ENCODE measurements at regions not wholly inside any gene's neighbourhood (a gene's known extent, or its start where the extent isn't known, plus 50 kb on each side); places are given as distances from the start of the nearest gene placed in this dataset.
"Not testable (repeated sequence)": the region's sequence is repeated elsewhere in the genome, so short reads cannot be mapped to it uniquely, and the experiment has no call there.

DNA sequence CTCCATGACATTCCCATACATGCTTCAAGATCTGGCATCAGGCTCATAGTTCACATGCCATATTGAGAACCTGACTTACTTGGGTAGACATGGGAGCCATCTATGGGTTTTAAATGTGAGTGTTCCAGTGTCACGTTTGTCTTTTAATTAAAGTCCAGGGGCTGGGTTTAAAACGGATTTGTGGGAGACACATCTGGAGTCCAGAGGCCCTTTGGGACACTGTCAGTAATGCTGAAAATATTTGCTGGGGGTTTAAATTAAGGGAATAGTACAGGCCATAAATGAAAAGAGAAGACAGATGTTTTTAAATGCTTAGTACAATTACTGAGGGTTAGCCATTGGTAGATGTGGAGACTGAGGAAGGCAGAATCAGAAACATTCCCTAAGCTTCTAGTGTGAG is 478.0 kb downstream of the PID1 start:
- peak; percentile 17 to 26 for DNase-seq (ENCODE audit: low read depth in 2 of 2)

DNA sequence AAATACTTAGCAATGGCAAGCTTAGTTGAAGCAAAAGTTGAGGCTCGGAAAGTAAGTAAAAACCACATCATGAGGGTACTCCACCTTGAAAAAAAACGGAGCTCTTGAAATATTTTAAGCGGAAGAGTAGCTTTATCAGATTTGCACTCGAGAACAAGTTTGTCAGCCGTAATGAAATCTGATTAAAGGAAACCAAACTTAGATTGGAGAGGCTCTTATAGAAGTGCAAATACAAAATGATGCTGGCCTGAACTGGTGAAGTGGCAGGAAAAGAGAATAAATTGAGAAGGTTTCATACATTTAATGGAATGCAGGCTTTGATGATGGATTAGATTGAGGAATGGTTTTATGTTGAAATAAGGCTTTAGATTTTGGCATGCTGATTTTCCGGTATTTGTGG is 484.2 kb downstream of the PID1 start:
- DNase-seq (ENCODE audit: low read depth in 2 of 2), result no peak

DNA sequence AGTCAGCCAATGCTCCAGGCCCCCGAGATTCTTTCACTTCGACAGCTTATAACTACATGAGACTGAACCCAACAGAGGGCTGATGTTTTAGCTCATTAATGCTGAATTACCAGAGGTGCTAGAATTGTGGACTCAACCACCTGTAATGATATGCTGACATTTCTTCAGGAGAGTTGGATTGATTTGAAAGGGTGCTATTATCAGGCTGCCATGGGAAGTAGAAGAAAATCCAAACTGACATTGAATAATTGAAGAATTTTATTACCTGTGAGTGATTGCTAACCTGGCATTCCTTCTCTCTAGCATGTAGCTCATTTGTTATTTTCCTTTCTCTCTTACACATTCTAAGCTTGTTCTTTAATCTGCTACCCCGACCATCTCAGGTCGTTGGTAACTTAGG is 488.8 kb downstream of the PID1 start:
- DNase-seq (ENCODE audit: low read depth in 2 of 2), result no peak

DNA sequence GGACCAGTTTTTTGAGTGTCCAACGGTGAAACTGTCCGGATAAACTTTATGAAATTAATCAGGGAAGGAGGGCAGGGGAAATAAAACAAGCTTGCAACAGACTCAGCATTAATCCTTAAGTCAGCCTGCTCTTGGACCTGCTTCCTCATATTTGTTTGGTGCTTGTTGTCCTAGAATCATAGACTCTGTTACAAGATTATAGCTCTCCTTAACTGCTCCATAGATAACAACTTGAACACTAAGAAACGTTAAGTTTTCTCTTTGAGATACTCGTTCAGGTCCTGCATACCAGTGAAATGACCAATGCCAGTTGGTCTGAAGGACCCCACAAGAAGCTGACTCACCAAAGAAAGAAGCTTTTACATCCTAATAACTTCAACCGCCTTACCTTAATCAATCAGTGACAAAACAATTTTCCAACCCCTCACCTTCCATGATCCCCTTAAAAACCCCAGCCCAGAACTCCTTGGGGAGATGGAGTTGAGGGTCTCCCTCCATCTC is 493.2 kb downstream of the PID1 start:
- DNase-seq (ENCODE audit: low read depth in 2 of 2), result no peak

DNA sequence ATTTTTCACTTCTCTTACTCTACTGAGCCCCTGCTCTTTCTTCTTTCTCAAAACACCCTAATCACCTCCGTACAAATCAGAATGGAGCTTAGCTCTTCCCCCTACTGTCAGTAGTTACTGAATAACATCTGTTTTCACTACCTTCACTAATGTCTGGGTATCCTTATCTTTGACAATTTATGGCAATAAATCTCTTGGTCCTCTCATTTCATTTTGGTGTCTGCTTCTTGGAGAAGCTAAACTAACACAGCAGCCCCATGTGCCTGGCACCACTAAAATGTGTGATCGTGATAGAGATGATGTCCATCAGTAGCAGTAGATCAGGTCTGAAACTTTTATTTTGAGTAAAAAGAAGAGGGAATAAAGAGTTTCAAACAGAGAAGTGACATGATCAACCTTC is 496.5 kb downstream of the PID1 start:
- no peak for DNase-seq (ENCODE audit: low read depth in 2 of 2)

DNA sequence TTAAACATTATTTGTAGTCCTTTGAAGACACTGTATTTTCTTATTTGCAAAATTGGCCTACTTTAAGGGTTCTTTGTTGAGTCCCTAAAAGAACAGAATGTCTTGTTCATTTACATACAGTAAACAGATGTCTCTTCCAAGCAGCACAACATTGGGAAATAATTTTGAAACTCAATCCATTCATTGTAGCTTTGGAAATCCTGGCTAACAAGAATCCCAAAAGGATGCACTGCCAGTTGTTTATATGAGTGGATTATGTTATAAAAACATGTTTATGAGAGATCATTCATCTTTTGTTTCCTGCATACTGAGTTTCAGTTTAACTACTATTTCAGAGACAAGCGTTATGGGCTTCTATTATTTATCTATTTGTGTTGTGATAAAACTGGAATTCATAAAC is 499.3 kb downstream of the PID1 start:
- no peak for DNase-seq (ENCODE audit: low read depth in 2 of 2)

DNA sequence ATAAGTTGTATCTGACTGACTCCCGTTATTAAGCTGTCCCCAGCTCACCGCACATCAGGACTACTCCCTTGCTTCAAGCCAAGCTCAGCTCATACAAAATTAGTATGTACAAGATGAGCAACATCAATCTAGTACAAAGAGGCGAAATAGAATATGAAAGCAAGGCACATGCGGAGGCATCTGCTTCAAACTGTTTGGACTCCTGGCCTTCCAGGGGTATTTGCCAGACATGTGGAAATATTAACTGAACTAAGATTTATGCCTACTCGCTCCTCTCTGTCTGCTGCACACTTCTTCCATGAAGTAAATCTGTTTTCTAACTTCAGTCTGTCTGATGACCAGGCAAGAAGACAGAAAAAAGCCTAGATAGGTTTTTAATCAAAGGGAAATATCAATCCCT is 499.8 kb downstream of the PID1 start:
- no peak for DNase-seq (ENCODE audit: low read depth in 2 of 2)

DNA sequence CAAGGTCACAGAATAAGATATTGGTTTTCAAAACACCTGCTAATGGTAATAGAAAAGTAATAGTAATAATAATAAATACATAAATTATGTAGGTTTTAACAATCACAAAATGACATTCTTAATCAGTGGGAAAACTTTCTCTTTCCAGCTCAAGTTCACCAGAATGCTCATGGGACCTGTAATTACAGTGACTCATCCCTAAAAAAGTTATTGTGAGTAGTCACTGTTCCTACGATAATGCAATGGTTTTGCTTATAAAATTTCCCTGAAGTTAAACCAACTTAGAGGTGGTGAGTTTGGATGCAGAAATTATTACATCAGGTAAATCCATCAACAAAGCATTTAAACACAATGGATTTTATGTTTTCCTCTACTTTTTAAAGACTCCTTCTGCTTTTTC is 502.3 kb downstream of the PID1 start:
- DNase-seq (ENCODE audit: low read depth in 2 of 2), result peak; percentile 82 to 85

DNA sequence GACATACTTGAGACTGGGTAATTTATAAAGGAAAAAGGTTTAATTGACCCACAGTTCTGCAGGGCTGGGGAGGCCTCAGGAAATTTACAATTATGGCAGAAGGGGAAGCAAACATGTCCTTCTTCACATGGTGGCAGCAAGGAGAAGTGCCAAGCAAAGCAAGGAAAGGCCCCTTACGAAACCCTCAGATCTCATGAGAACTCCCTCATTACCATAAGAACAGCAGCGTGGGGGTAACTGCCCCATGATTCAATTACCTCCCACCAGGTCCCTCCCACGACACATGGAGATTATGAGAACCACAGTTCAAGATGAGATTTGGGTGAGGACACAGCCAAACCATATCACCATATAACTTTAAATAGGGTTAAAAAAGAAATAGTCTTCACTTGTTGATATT is 502.9 kb downstream of the PID1 start:
- DNase-seq (ENCODE audit: low read depth in 2 of 2), result not testable (repeated sequence)

DNA sequence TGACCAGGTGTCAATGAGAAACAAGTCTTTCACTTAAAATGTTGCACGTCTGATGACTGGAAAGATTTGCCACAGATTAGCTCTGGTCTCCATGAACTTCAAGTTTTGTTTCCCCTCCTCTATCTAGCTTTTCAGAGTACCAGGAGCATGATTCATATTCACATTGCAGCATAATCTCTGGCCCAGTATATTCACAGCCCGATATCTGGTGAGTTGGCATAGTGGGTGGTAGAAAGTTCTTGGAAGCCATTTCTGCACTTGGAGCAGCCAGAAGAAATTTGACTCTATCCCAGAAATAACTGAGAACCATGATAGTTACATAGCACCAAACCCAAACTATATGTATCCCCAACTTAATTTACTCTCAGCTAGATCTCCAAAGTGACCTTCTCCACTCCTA is 503.9 kb downstream of the PID1 start:
- DNase-seq (ENCODE audit: low read depth in 2 of 2), result no peak

DNA sequence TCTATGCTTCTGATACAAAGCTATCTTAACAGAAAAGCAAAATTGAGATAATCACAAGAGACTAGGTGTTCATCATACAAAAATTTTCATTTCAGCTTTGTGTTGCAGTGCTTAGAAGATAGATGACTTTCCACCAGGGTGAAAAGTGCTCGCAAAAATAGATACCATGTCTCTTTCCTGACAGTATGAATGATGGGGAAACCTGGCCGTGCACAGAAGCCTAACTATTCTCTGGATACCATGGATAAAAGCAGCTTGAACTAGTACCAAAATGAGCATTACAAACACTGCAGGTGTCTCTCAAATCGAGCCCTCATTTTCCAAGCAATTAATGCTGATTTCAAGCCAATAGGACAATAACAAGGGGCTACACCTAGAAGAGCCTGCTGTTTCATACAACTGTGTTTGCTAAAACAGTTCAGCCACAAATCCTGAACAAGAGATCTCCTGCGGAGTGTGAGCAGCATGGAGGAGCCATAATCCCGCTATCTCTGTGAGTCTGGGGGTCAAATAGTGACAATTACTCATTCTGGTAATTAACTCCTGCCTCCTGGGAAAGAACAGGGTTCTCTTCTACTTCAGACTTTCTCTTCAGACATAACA is 507.6 kb downstream of the PID1 start:
- no peak for DNase-seq (ENCODE audit: low read depth in 2 of 2)

DNA sequence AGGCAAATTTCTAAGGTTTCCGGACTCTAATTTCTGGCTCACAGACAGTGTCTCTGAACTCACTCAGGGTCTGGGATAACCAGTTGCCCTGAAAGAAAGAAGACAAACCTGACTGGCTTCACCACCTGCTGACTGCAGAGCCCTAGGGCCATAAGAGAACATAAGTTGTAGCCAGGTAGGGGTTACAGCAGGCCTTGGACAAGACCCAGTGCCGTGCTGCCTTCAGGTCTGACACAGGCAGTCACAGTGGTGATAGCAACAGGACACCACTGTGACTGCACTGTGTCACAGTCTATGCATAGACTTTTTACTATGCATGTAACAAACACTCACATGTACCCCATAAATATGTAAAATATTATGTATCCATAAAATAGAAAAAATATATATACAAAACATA is 508.5 kb downstream of the PID1 start:
- no peak for DNase-seq (ENCODE audit: low read depth in 2 of 2)

DNA sequence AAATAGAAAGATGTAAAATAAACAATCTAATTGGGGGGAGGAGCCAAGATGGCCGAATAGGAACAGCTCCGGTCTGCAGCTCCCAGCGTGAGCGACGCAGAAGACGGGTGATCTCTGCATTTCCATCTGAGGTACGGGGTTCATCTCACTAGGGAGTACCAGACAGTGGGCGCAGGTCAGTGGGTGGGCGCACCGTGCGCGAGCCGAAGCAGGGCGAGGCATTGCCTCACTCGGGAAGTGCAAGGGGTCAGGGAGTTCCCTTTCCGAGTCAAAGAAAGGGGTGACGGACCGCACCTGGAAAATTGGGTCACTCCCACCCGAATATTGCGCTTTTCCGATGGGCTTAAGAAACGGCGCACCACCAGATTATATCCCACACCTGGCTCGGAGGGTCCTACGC is 515.4 kb downstream of the PID1 start:
- DNase-seq (ENCODE audit: low read depth in 2 of 2), result not testable (repeated sequence)

DNA sequence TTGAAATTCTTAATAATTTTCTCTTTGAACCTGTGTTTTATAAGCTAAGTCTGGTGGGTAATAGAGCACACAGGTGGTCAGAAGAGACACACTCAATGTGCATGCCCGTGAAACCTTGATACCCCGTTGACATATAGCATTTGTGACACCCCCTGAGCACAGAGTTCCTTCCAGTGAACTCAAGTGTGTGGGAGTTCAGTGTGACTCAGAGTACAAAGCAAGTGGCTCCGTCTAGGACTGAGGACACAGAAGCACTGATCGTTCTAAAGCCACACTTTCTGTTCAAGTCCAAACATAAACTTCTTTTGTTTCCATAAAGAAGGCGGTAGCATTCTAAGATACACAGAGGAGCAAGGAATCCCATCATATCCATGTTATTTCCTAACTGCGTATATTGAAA is 523.6 kb downstream of the PID1 start:
- no peak for DNase-seq (ENCODE audit: low read depth in 2 of 2)

DNA sequence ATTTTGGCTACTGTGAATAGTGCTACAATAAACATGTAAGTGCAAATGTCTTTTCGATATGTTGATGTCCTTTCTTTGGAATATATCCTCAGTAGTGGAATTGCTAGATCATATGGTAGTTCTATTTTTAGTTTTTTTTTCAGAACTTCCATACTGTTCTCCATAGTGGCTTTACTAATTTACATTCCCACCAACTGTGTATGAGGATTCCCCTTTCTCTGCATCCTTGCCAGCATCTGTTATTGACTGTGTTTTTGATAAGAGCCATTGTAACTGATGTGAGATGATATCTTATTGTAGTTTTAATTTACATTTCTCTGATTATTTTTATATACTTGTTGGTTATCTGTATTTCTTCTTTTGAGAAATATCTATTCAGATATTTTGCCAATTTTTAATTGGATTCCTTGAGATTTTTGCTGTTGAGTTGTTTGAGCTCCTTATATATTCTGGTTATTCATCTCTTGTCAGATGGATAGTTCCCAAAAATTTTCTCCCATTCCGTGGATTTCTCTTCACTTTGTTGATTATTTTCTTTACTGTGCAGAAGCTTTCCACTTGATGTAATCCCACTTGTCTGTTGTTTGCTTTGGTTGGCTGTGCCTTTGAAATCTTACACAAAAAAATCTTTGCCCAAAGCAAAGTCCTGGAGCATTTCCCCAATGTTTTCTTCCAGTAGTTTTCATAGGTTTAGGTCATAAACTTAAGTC is 532.3 kb downstream of the PID1 start:
- DNase-seq (ENCODE audit: low read depth in 2 of 2), result no peak

DNA sequence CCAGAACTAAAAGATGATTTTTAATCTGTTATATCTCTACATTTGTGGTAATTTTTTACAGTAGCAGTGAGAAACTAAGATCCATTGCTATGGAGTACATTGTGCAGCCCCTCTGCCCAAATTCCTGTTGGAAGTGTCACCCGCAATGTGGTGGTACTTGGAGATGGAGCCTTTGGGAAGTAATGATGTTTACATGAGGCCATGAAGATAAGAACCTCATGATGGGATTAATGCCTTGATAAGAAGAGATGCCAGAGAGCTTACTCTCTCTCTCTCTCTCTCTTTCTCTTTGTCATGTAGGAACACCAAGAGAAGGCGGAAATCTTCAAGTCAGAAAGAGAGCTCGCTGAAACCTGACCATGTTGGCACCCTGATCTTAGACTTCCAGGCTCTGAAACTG is 535.4 kb downstream of the PID1 start:
- DNase-seq (ENCODE audit: low read depth in 2 of 2), result no peak

DNA sequence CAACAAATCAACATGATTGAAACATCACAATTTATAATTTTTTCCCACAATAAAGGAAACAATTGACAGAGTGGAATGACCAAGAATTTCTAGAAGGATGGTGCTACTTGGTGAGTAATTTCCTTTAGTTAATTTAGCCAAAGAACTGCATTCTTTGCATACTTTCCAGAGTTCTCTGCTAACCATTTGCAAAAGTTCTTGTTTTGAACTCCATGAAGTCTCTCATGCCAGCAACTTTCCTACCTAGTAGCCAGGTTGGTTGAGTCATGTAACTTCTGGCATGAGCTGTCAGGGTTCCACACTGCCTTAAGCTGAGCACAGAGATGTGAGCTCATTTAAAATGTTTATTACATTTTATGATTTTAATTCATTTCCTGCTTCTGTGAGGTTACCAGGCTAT is 539.6 kb downstream of the PID1 start:
- peak; percentile 67 to 69 for DNase-seq (ENCODE audit: low read depth in 2 of 2)

DNA sequence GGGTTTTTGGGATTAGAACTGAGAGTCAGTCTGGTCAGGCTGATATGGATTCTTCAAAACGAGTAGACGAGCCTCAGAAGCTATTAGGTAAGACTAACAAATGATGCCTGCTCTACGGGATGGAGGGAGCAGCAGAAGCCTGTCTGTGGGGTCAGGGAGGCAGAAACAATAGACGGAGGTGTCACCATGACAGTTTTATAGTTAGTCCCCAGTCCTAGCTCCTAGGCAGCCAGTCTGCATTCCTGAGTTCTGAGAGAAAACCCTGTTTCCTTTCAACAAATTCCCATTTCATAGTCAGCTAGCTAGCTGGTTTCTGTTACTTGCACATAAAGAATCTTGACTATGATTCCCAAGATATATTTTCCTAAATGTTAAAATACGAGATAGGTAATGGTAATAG is 542.1 kb downstream of the PID1 start:
- no peak for DNase-seq (ENCODE audit: low read depth in 2 of 2)

DNA sequence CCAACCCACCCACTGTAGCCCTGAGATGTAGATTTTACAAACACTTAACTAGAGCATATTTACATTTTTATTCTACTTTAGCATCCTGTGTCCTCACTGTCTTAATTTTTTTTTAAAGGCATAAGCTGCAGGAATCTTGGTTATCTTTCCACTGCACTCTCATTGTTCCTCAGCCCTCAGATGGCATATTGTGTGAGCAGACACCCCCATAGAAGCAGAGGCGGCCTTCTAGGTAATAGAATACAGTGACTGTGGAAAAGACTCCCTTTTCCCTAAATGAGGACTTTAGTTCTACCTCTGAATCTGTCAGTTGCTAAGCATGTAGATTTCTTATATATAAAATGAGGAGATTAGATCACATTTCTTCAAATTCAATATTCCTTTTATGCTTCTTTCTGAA is 543.5 kb upstream of the SPHKAP start:
- no peak for DNase-seq (ENCODE audit: low read depth in 2 of 2)

DNA sequence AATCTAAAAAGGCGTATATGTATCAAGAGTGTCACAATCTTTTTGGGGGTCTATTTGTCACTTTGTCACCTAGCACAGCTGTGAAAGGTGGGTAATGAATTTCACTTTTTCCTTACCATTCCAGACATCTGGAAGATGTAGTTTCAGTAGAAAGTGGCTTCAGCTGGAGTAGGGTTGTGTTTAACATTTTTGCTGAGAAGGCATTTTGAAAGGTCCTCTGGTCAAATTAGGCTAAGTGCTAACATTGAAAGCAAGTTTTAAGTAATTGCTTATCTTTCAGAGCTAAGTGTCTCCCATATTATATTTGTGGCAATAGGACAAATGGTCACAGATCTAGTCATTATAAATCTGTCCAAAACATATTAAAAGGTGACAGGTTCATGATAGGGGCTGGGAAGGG is 542.1 kb upstream of the SPHKAP start:
- no peak for DNase-seq (ENCODE audit: low read depth in 2 of 2)

DNA sequence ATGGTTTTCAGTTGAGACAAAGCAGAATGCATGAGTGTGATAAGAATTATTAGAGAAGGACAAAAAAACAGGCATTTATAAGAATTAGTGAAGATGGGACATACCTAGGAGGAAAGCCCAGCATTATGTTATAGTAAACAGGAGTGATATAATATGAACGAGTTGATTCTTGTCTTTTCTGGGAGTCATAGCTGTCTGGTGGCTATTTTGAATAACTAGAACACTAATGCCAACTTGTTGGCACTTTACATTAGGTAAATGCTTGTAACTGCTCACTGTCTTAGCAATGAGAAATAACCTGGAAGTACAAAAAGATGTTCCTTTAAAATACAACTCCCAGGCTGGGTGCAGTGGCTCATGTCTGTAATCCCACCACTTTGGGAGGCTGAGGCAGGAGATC is 540.8 kb upstream of the SPHKAP start:
- DNase-seq (ENCODE audit: low read depth in 2 of 2), result no peak

DNA sequence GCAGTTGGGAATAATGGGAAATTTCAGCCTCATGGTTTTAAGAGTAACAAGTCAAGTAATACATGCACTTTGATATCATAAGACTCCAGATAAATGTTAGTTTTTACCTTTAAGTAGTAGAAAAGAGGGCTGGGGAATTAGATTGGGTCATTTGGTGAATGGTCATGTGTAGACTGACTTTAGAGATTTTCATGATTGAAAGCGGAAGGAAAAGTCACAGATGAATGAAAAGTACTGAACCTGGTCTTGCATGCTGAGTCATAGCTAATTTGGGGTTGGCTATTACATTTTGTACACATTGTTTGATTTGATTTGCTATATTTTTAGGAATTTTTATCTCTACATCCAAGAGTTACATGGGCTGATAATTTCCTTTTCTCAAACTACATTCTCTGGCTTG is 539.4 kb upstream of the SPHKAP start:
- DNase-seq (ENCODE audit: low read depth in 2 of 2), result no peak

DNA sequence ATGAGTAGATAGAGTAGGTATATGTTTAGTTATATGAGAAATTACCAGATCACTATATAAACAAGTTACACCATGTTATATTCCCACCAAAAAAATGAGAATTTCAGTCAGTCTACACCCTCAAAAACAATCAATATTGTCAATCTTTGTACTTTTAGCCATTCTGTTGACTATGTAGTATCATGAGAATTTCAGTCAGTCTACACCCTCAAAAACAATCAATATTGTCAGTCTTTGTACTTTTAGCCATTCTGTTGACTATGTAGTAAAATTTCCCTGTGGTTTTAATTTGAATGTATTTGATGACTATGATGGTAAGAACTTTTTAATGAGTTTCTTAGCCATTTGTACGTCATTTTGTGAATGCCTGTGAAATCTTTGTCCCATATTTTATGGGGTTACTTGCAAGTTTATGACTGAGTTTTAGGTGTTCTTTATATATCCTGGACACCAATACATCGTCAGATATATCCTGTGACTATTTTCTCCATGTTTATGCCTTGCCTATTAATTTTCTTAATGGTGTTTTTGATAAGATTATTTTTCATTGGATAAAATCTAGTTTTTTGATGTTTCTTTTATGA is 528.4 kb upstream of the SPHKAP start:
- DNase-seq (ENCODE audit: low read depth in 2 of 2), result no peak
